NCI-H1105 (cell line): ENCODE measurements at regions not wholly inside any gene's neighbourhood (a gene's known extent, or its start where the extent isn't known, plus 50 kb on each side); places are given as distances from the start of the nearest gene placed in this dataset.

Experiments used
- DNase-seq: peaks from one replicate; lab custom pipeline; 2025; lab: John Stamatoyannopoulos, UW

DNA sequence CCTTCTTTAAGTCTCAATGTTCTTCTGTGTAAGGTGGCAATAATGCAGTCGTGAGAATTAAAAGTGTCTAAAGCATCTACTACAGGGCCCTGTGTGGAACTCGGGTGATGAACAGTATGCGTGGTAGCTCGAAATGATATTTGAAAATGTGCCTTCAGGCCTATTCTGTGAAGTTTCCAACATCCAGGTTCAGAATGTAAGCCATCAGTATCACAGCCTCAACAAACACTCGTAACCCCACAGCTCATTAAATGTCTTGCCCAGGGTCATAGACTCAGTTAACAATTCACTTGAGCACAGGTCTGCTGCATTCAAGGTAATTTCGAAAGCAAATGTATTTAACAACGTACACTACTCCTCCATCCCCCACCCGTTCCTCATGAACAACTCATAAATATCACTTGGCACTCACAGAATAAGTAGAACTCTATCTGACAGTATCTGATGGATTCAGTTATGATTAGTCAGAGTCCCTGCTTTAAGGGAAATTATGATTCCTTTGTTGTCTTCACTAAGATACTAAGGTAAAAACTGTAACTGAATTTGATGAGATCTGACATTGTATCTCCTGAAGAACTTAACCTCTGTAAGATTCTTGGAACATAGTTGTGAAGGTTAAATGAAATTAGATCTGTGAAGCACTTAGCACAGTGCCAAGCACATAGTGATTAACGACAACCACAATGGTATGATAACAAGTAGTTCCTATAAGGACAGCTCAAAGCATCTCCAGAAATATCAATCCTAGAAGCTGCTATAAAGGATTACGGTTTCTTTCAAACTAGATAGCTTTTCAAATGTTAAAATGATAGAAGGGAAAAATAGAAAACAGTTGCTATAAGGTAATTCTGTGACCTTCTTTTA is 642.3 kb downstream of the TBL1XR1 start:
- DNase-seq: no peak

GRCh38 chr3:176554264-176554663 is 643.0 kb downstream of the TBL1XR1 start:
- DNase-seq: no peak

- DNase-seq: no peak
These were observed 670.3 kb downstream of the TBL1XR1 start for GRCh38 chr3:176526942-176527341.

GRCh38 chr3:176526225-176526624 is 671.1 kb downstream of the TBL1XR1 start:
- no peak for DNase-seq

DNA sequence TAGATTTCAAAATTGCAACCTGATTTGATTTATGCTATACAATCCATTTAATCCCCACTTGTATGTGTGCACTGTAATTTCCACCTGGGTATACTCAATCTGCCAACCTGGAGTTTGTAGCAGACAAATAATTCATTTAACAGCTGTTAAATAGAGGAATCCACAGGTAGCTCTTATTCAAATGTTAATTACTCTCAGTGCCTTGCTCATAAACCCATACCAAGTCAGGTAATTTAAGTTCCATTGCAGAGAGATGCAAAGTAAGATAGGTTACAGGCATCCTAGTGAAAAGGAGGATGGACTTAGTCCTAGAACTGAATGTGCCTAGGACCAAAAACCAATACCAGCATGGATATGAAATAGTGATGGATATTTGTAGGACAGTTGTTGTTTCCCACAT is 674.2 kb downstream of the TBL1XR1 start:
- no peak for DNase-seq

DNA sequence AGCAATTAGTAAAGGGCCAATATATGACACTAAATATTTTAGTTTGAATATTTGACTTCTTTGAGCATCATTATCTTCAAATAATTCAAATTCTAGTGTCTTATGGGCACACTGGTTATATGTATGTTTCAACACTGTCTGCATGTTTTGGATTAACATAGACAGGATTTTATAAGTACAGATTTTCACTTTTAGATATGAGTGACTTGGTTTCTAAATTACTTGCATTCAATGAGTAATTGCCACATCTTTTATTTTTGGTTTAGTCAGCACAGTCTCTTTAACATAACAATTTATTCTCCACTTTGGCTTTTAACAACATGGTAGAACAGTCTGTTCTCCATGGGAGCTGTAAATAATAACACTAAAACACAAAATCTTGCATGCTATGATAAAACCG is 674.8 kb downstream of the TBL1XR1 start:
- no peak for DNase-seq

DNA sequence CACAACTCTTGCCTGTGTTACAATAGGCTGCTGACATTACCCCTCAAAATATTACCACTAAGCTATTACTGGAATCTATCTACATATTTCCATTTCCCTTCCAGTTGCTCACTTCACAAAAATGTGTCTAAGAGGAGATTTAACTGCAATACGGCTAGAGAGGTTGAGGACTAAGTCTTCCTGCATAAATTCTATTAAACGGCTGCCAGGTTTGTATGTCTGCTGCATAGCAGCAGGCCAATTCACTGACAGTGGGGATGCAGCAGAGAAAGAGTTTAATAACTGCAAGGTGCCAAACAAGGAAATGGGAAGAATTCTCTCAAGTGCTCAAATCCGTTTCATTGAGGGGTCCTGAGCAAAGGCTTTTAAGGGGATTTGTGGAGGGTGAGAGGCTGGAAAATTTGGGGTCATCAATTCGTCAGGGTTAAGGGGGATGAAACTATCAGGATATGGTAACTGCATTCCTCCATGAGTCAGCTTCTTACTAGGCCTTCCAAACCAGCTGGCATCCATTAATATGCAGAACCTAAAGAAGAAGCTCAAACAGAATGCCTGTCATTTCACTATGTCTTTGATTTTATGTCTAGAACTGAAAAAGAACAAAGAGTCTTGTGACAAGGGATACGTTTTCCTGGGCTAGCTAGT is 675.6 kb downstream of the TBL1XR1 start:
- no peak for DNase-seq

DNA sequence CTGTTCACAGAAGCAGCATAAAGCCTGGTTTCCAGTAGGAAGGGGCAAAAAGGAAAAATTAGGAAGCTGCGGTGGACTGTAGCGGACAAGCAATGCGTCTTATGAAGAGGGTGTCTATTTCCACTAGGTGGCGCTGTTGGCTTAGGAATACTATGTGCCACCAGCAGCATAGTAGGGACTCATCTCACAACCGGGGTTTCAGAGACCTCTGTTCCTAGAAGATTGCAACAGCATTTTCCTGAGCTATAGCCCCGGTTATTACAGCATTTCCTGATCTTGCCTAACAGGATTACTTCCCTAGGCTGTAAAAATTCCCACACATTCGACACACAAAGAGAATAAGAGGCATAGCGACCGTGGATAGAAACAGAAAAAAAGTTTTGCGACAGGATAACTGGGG is 683.0 kb downstream of the TBL1XR1 start:
- no peak for DNase-seq

GRCh38 chr3:176513604-176514003 is 683.7 kb downstream of the TBL1XR1 start:
- DNase-seq: peak; percentile 7

- DNase-seq: no peak
These were observed 685.2 kb downstream of the TBL1XR1 start for GRCh38 chr3:176512037-176512436.

DNA sequence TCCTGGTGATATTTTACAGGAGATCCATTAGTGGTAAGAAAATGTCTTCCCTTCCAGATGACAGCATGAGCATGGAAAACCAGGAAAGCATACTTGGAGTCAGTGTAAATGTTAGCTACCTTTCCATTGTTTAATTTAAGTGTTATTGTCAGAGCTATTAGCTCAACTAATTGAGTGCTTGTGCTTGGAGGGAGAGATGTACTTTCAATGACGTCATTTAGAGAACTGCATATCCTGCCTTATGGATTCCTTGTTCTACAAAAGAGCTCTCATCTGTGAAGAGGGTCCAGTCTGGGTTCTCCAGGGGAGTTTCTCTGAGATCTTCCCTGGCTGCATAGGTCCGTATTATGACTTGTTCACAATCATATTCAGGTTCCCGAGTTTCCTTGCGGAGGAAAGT is 687.2 kb downstream of the TBL1XR1 start:
- no peak for DNase-seq

DNA sequence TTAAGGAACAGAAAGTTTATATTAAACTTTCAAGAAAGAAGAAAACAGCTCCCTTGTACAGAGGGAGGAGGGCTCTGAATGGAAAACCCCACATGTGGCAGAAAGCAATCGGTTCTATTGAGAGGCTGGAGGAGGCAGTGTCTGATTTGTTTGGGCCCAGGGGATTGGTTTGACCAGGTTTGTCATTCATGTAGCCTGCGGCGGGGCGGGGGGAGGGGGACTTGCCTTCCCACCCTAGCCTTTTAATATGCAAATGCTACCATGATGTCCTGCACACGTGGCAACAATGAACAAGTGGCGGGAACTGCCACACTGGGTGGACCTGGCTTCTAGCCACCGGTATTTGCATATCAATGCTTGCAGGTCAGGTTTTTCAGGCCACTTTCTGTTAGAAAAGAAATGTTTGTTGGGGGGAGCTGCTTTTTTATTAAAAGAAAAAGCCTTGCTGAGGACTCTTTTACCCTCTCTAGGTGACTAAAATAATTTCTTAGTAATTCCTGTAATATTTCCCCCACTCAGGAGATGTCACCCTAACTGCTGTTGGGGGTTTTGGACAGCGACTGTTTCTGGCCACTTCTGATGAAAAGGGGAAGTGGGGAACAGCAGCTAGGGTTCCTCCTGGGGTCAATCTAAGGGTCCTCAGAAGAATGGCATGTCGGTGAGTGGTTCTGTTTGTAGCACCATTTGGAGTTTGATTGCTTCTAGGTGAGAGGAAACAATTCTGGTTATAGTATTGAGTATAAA is 691.2 kb downstream of the TBL1XR1 start:
- DNase-seq: no peak

DNA sequence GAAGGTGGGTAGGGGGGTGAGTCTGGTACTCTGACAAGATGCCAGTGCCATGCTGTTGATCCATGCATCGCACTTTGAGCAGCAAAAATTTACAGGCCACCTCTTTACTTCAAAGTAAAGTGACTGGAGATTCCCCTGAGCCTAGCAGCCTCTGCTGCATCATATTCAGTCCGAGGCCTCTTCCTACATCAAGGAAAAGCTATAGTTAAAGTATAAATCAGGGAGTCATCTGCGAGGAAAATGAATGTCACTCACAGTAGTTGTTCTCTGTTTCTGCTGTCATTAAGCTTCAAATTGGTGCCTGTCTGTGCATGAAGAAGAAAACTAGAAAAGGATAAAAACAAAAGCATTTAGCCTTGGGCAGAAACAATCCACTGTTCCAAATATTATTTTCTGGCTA is 706.2 kb downstream of the TBL1XR1 start:
- no peak for DNase-seq

- no peak for DNase-seq
These were observed 706.9 kb downstream of the TBL1XR1 start for GRCh38 chr3:176490357-176490756.

DNA sequence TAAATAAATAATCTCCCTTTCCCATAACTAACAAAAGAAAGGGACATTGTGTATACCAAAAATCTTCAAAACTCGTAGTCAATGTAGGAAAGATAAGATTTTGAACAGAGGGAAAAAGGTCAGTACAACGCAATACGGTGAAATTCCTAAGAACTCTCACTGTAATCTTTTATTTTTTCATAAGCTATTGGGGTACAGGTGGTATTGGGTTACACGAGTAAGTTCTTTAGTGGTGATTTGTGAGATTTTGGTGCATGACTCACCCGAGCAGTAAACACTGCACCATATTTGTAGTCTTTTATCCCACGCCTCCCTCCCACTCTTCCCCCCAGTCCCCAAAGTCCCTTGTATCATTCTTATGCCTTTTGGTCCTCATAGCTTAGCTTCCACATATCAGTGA is 718.0 kb downstream of the TBL1XR1 start:
- DNase-seq: no peak

DNA sequence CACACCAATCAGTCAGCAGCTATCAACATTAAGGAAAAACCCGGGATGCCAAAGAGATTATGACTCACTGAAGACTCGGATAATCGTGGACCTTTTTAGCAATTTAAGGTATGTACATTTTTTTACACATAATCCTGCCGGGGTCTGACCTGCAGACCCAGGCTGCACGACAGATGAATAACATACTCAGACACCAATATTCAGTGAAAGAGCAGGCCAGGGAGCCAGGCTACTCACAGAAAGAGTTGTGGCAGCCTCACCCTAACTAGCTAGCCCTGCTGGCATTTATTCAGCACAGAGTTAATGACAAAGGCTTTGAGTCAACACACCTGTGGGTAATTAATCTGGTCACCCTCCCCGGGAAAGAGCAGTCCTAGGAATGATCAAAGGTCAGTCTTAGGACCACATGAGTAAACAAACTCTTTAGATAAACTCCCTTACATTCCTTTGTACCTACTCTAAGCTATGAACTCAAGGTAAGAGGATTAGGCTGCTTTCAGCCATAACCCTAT is 727.5 kb downstream of the TBL1XR1 start:
- DNase-seq: no peak

GRCh38 chr3:176463610-176464009 is 733.7 kb downstream of the TBL1XR1 start:
- DNase-seq: no peak

DNA sequence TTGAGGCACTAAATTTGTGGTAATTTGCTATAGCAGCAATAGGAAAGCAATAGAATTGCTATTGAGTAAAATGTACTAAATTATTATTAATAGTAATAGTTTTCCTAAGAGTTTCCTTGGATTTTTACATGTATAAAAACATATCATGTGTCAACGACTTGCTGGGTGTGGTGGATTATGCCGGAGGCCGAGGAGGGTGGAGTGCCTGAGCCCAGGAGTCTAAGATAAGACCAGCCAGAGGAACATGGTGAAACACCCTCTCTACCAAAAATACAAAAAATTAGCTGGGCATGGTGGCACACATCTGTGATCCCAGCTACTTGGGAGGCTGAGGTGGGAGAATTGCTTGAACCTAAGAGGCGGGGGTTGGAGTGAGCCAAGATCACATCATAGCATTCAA is 749.9 kb downstream of the TBL1XR1 start:
- no peak for DNase-seq

DNA sequence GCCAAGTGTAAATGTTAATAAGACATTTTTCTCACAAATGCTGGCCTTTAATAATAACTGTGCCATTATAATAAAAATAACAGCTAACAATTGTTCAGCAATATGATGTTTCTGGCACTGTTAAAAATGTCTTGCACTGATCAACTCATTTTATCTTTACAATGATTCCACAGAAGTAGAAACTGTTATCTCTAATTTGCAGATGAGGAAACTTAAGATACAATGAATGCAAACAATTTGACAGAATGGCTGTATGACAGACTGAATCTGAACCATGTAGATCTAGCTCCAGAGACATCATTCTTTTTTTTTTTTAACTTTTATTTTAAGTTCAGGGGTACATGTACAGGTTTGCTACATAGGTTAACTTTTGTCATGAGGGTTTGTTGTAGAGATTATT is 755.0 kb downstream of the TBL1XR1 start:
- DNase-seq: no peak

- no peak for DNase-seq
These were observed 757.6 kb downstream of the TBL1XR1 start for GRCh38 chr3:176439729-176440128.

GRCh38 chr3:176431991-176432390 is 765.3 kb downstream of the TBL1XR1 start:
- DNase-seq: no peak

- no peak for DNase-seq
These were observed 766.3 kb downstream of the TBL1XR1 start for GRCh38 chr3:176431038-176431418.
